Fibroblast of the aortic adventitia (primary cell): ENCODE measurements at regions not wholly inside any gene's neighbourhood (a gene's known extent, or its start where the extent isn't known, plus 50 kb on each side); places are given as distances from the start of the nearest gene placed in this dataset.

ENCODE experiments used
- DNase-seq: peaks from one replicate; pipeline ENCODE4 v3.0.0-alpha.2; 2010; ENCODE audit warnings: low read depth
- H3K4me3 ChIP-seq: 2 replicates; pipeline ENCODE4 v1.5.1; 2011; ENCODE audit warnings: low read depth, mild to moderate bottlenecking, control low read depth, low read length, moderate library complexity
- TF ChIP-seq, protein P1 (sequence below): IDR thresholded peaks from 2 replicates; pipeline ENCODE4 v1.5.1; 2011; ENCODE audit warnings: mild to moderate bottlenecking, low read length, control low read depth, inconsistent platforms; ENCODE audit not compliant: insufficient read depth

DNA sequence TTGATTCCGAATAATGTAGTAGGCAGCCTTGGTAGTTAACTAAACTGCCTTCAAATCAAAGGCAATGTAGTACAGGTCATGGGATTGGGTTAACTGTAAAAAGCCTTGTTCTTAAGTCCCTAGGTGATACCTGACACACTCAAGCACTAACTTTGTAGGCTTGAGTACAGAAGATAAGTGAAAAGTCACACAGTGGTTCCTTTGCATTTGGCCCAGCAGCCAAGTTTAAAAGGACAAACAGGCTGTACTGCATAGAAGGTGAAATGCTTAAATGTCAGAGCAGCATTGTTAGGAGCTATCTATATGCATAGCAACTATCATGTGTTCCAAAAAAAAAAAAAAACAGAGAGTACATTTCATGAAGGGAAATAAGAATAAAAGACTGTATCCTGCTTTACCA, 178.4 kb downstream of the ATOH1 start:
- no peak for DNase-seq
- H3K4me3 ChIP-seq: no peak overlapping the region
- TF ChIP-seq, protein P1, sequence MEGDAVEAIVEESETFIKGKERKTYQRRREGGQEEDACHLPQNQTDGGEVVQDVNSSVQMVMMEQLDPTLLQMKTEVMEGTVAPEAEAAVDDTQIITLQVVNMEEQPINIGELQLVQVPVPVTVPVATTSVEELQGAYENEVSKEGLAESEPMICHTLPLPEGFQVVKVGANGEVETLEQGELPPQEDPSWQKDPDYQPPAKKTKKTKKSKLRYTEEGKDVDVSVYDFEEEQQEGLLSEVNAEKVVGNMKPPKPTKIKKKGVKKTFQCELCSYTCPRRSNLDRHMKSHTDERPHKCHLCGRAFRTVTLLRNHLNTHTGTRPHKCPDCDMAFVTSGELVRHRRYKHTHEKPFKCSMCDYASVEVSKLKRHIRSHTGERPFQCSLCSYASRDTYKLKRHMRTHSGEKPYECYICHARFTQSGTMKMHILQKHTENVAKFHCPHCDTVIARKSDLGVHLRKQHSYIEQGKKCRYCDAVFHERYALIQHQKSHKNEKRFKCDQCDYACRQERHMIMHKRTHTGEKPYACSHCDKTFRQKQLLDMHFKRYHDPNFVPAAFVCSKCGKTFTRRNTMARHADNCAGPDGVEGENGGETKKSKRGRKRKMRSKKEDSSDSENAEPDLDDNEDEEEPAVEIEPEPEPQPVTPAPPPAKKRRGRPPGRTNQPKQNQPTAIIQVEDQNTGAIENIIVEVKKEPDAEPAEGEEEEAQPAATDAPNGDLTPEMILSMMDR: no peak

DNA sequence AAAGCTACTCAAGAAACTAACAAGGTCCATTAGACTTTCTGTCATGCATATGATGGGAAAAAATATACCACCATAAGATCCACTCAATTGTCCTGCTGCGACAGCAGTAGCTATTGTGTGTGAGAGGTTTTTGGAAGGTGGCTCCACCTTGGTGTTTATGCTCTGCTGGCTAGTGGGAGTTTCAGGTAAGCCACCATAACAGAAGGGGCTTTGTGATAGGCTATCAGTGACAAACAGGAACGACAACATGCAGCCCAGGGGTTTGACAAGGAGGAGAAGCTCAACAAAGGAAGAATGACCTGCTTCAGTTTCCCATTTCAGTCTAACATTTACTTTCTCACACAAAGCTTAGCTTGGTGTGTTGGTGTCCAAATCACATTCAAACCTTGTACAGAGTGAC, 182.6 kb downstream of the ATOH1 start:
- no peak for DNase-seq
- TF ChIP-seq, protein P1: no peak
- H3K4me3 ChIP-seq: no peak overlapping the region

DNA sequence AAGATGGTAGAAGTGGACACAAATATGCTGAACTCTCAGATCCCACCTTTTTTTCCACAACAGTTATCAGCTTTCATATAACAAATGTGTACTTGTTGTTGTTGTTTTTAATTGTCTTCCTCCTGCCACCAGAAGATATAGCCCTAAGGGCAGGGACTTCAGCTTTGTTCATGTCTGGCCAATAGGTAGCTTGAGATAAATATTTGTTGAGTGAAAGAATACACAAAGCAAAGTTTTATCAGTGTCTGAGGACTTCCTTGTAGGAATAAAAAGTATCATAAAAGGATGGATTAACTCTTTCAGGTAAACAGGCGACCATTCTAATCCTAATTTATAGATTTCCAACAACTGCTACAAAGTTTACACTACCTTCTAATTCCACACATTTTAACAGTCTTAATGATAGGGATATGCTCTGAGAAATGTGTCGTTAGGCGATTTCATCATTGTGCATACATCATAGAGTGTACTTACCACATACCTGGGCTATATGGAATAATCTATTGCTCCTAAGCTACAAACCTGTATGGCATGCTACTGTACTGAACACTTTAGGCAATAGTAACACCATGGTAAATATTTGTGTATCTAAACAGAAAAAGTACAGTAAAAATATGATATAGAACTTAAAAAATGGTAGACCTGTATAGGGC, 186.1 kb downstream of the ATOH1 start:
- TF ChIP-seq, protein P1: no peak
- no peak overlapping the region for H3K4me3 ChIP-seq
- DNase-seq: no peak

DNA sequence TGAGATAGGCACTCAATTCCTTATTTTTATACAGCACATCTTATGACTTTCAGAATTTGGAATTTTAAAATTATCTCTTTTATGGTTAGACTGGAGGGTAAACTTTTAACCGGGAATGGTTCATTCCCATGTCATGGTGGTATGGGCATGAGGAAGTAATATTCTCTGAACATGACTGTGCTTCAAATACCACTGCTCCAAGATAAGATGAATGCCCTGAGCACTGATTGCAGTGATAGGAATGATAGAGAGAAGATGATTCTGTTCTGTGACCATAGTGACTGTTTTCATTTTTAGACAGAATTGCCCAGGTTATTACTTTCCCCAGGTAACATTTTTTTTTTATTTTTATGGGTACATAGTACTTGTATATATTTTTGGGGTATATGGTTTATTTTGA, 187.4 kb downstream of the ATOH1 start:
- H3K4me3 ChIP-seq: no peak overlapping the region
- TF ChIP-seq, protein P1: no peak
- DNase-seq: no peak

DNA sequence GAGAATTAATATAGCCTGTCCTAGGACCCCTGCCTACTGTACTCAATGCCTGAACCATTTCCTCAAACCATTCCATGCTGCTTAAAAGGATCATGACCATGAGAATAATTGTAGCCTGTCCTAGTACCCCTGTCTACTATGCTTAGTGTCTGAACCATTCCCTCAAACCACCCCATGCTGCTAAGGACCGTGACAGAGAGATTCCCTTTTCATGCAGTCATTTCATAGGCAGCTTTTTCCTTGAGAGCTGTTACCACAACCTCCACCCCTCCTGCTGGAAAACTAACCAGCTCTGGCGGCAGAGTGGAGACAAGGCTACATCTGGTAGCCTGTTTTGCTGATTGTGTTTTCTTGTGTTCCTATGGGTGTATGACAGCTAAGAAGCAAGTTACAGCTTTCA, 174.9 kb upstream of the SMARCAD1 start:
- TF ChIP-seq, protein P1: no peak
- no peak for DNase-seq

DNA sequence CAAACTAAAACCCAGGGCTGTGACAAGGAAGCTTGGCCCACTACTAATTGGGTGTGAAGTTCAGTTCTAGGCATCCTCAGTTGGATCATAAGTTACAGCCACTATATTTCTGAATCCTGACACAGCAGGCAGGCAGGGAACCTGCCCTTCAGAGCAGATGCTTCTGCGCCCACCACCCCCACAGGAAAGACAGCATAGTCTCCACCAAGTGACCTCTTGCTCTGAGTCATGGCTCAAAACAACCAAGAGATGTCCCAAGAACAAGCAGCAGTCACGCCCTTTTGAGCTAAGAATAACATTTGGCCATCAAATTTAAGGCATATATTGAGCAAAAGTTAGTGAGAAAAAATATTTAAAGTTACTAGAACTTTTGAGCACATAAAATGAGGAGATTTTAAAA, 170.7 kb upstream of the SMARCAD1 start:
- TF ChIP-seq, protein P1: no peak
- DNase-seq: no peak

More for the DNA sequence above, 174.9 kb upstream of the SMARCAD1 start:
- no peak overlapping the region for H3K4me3 ChIP-seq

DNA sequence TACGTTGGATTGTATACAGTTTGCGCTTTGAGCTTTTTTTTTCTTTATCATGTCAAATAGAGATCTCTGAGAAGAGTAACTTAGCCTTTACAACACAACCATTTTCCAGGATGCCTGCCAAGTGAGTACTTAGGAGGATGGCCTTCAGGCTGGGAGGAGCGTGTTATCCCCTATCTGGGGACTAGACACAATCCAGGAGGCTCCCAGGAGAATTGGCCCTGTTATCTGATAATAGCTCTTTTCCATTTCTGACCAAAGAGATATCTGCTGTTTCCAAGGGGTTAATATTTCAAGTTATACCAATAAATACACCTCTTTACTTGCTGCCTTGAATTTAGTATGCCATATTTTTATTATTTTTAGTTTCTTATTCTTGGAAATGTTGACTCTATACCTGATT, 169.5 kb upstream of the SMARCAD1 start:
- TF ChIP-seq, protein P1: no peak
- no peak for DNase-seq
- H3K4me3 ChIP-seq: no peak overlapping the region

More for the DNA sequence above, 170.7 kb upstream of the SMARCAD1 start:
- H3K4me3 ChIP-seq: no peak overlapping the region
